ENCODE measurements at regions not wholly inside any gene's neighbourhood (a gene's known extent, or its start where the extent isn't known, plus 50 kb on each side); places are given as distances from the start of the nearest gene placed in this dataset.

- Histone ChIP-seq H3K79me2 (ENCODE audit: control insufficient read depth, insufficient read depth, low read length) (no peaks in the 10 kb centered on the region), H3K9me3 (ENCODE audit: control extremely low read depth in 1 of 3, control insufficient read depth in 2 of 3, insufficient read depth in 1 of 3, low read length in 2 of 3) (no peaks in the 10 kb centered on the region), H4K20me1 (ENCODE audit: control insufficient read depth, insufficient read depth, low read length, poor library complexity, severe bottlenecking) (no peaks in the 10 kb centered on the region), H3K4me3 (ENCODE audit: control extremely low read depth in 1 of 5, extremely low read depth in 1 of 5, insufficient read depth in 1 of 5, low read depth in 2 of 5, low read length in 4 of 5) (no peak overlapping the region), H3K27ac (ENCODE audit: low read length in 2 of 2) (no peak overlapping the region), H2AFZ (ENCODE audit: insufficient read depth, low read depth, low read length, poor library complexity, severe bottlenecking) (no peak overlapping the region), H3K4me1 (ENCODE audit: control insufficient read depth in 2 of 2, insufficient read depth in 2 of 2, low read length in 2 of 2) (no peaks in the 10 kb centered on the region), H3K4me2 (replicated peaks; ENCODE audit: low read depth, low read length, poor library complexity, severe bottlenecking) (no peak overlapping the region), H3K9ac (ENCODE audit: low read length) (no peak overlapping the region), H3K27me3 (replicated peaks in 1 of 4; ENCODE audit: control extremely low read depth in 1 of 4, control insufficient read depth in 3 of 4, insufficient read depth in 4 of 4, low read length in 3 of 4) (no peaks in the 10 kb centered on the region), H3K36me3 (replicated peaks in 1 of 2; ENCODE audit: control extremely low read depth in 1 of 2, control insufficient read depth in 1 of 2, extremely low read depth in 1 of 2, insufficient read depth in 2 of 2, low read length in 1 of 2) (no peaks in the 10 kb centered on the region)
- no peaks in the 10 kb centered on the region for H3K4me1 Mint-ChIP-seq
- DNase-seq (no peak), ATAC-seq (ENCODE audit: low read depth) (no peak)
- H3K4me3 Mint-ChIP-seq = no peak overlapping the region
- H3K27me3 Mint-ChIP-seq = peaks cover 8% of the 10 kb centered on the region
- intact Hi-C loops (cut with micrococcal nuclease) = no loop called here
- TF ChIP-seq CTCF (IDR thresholded peaks at IDR 0.05) = no peak
- TF ChIP-seq EZH2 (IDR thresholded peaks at IDR 0.05; ENCODE audit: borderline replicate concordance, insufficient read depth, low read depth, low read length, poor library complexity, severe bottlenecking) = no peak
- WGBS (ENCODE audit: insufficient coverage) = no CpG with 5 or more reads among the region's 3 CpGs
- no peaks in the 10 kb centered on the region for H3K9me3 Mint-ChIP-seq (ENCODE audit: insufficient read depth)
- ChIA-PET CTCF (no interaction called here), POLR2A (no interaction called here)
- no peak overlapping the region for H3K27ac Mint-ChIP-seq
Observed at GRCh38 chr5:169431386-169431785, 130.4 kb upstream of the SLIT3 start.

GRCh38 chr5:169430671-169431070 is 129.7 kb upstream of the SLIT3 start:
- no peak overlapping the region for H3K4me3 Mint-ChIP-seq
- intact Hi-C loops (cut with micrococcal nuclease) = no loop called here
- H3K4me1 ChIP-seq (ENCODE audit: control insufficient read depth in 2 of 2, insufficient read depth in 2 of 2, low read length in 2 of 2) = no peaks in the 10 kb centered on the region
- ATAC-seq (ENCODE audit: low read depth) = no peak
- H3K27me3 Mint-ChIP-seq = peaks cover 8% of the 10 kb centered on the region
- no peaks in the 10 kb centered on the region for H3K36me3 ChIP-seq (replicated peaks in 1 of 2; ENCODE audit: control extremely low read depth in 1 of 2, control insufficient read depth in 1 of 2, extremely low read depth in 1 of 2, insufficient read depth in 2 of 2, low read length in 1 of 2)
- H3K9me3 Mint-ChIP-seq (ENCODE audit: insufficient read depth) = no peaks in the 10 kb centered on the region
- ChIA-PET POLR2A (no interaction called here), CTCF (no interaction called here)
- H3K9me3 ChIP-seq (ENCODE audit: control extremely low read depth in 1 of 3, control insufficient read depth in 2 of 3, insufficient read depth in 1 of 3, low read length in 2 of 3) = no peaks in the 10 kb centered on the region
- no peak overlapping the region for H3K4me3 ChIP-seq (ENCODE audit: control extremely low read depth in 1 of 5, extremely low read depth in 1 of 5, insufficient read depth in 1 of 5, low read depth in 2 of 5, low read length in 4 of 5)
- no CpG with 5 or more reads among the region's 1 CpG for WGBS (ENCODE audit: insufficient coverage)
- no peaks in the 10 kb centered on the region for H3K79me2 ChIP-seq (ENCODE audit: control insufficient read depth, insufficient read depth, low read length)
- no peak overlapping the region for H2AFZ ChIP-seq (ENCODE audit: insufficient read depth, low read depth, low read length, poor library complexity, severe bottlenecking)
- H3K4me1 Mint-ChIP-seq = no peaks in the 10 kb centered on the region
- H4K20me1 ChIP-seq (ENCODE audit: control insufficient read depth, insufficient read depth, low read length, poor library complexity, severe bottlenecking) = no peaks in the 10 kb centered on the region
- H3K27ac ChIP-seq (ENCODE audit: low read length in 2 of 2) = no peak overlapping the region
- no peak overlapping the region for H3K9ac ChIP-seq (ENCODE audit: low read length)
- no peaks in the 10 kb centered on the region for H3K27me3 ChIP-seq (replicated peaks in 1 of 4; ENCODE audit: control extremely low read depth in 1 of 4, control insufficient read depth in 3 of 4, insufficient read depth in 4 of 4, low read length in 3 of 4)
- H3K27ac Mint-ChIP-seq = no peak overlapping the region
- H3K4me2 ChIP-seq (replicated peaks; ENCODE audit: low read depth, low read length, poor library complexity, severe bottlenecking) = no peak overlapping the region
- TF ChIP-seq EZH2 (IDR thresholded peaks at IDR 0.05; ENCODE audit: borderline replicate concordance, insufficient read depth, low read depth, low read length, poor library complexity, severe bottlenecking) (no peak), CTCF (IDR thresholded peaks at IDR 0.05) (no peak)
- DNase-seq = no peak

Data from B cell (primary cell).